OCI-LY3 (cell line): ENCODE measurements at regions not wholly inside any gene's neighbourhood (a gene's known extent, or its start where the extent isn't known, plus 50 kb on each side); places are given as distances from the start of the nearest gene placed in this dataset.

Experiments used
- H2AFZ ChIP-seq: fragments of 200-600, 300-600 bp; shearing (Covaris generic); 2 replicates; pipeline ENCODE4 v1.6.0; 2014; ENCODE audit warnings: antibody characterized with exemption, low read depth, low read length
- H3K27ac ChIP-seq: fragments of 200-600, 300-600 bp; sonication (generic); 2 replicates; pipeline ENCODE4 v1.5.1; 2014; ENCODE audit warnings: mild to moderate bottlenecking, low read length, moderate library complexity, mixed read lengths
- H3K27me3 ChIP-seq: fragments of 200-600, 300-600 bp; sonication (generic); 2 replicates; pipeline ENCODE4 v1.6.1; 2014; ENCODE audit warnings: low read depth, low read length, mixed read lengths
- H3K36me3 ChIP-seq: fragments of 200-600, 300-600 bp; sonication (generic); replicated peaks from 2 replicates; pipeline ENCODE3; 2014; ENCODE audit warnings: low read depth, low read length, mixed read lengths
- H3K4me1 ChIP-seq: fragments of 300-600, 200-600 bp; sonication (generic); 2 replicates; pipeline ENCODE4 v1.6.1; 2014; ENCODE audit warnings: low read length, mixed read lengths
- H3K4me2 ChIP-seq: fragments of 200-600, 300-600 bp; sonication (generic); 2 replicates; pipeline ENCODE4 v1.6.1; 2014; ENCODE audit warnings: low read length, mixed read lengths
- H3K4me3 ChIP-seq: fragments of 300-600, 200-600 bp; sonication (generic); 2 replicates; pipeline ENCODE4 v1.5.1; 2014; ENCODE audit warnings: antibody characterized with exemption, mild to moderate bottlenecking, low read length, moderate library complexity
- H3K79me2 ChIP-seq: fragments of 300-600, 200-600 bp; shearing (Covaris generic); 2 replicates; pipeline ENCODE4 v1.6.1; 2014; ENCODE audit warnings: mild to moderate bottlenecking, low read length, mixed read lengths
- H3K9ac ChIP-seq: fragments of 300-600, 200-600 bp; shearing (Covaris generic); 2 replicates; pipeline ENCODE4 v1.6.0; 2014; ENCODE audit warnings: mild to moderate bottlenecking, low read length, moderate library complexity
- H3K9me3 ChIP-seq: fragments of 200-600, 300-600 bp; shearing (Covaris generic); 2 replicates; pipeline ENCODE4 v1.6.1; 2014; ENCODE audit warnings: low read length, mixed read lengths; ENCODE audit not compliant: insufficient read depth
- H4K20me1 ChIP-seq: fragments of 200-600, 300-600 bp; sonication (generic); 2 replicates; pipeline ENCODE4 v1.6.1; 2016; ENCODE audit warnings: low read length, mixed read lengths; ENCODE audit not compliant: insufficient read depth
- EZH2phosphoT487 ChIP-seq: fragments of 200-600 bp; shearing (Covaris generic); IDR thresholded peaks from 2 replicates; pipeline ENCODE4 v1.6.1; 2018; ENCODE audit warnings: antibody characterized with exemption, mixed run types, low read depth
- TF ChIP-seq, protein P1 (sequence below): fragments of 200-600, 300-600 bp; sonication (generic); IDR thresholded peaks from 2 replicates; pipeline ENCODE4 v1.5.1; 2014; ENCODE audit warnings: antibody characterized with exemption, low read length, low read depth

DNA sequence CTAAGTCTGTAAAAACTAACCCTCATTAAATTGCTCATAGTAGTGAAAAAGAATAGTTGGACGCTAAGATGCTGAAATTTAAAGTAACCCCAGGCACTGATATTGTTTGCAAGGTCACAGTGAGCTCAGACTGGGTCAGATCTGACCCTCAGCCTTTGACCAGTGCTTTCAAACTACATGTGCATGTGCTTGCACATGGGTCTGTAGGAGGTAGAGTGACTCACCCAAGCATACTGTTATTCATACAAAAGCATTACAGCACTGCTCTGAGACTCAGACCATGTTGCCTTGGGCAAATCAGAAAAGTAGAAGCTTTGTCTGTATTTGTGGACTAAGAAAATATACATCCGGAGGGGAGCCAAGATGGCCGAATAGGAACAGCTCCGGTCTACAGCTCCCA lies 326.4 kb upstream of the MARCKS start:
- Histone ChIP-seq H3K9me3 (no peaks in the 10 kb centered on the region), H3K4me1 (no peaks in the 10 kb centered on the region), H2AFZ (no peak overlapping the region), H3K9ac (no peak overlapping the region), H3K36me3 (no peaks in the 10 kb centered on the region), H4K20me1 (no peaks in the 10 kb centered on the region), H3K27ac (no peak overlapping the region), H3K79me2 (no peaks in the 10 kb centered on the region), H3K27me3 (no peaks in the 10 kb centered on the region), H3K4me2 (no peak overlapping the region), H3K4me3 (no peak overlapping the region)
- no peak for TF ChIP-seq EZH2phosphoT487
- TF ChIP-seq, protein P1, sequence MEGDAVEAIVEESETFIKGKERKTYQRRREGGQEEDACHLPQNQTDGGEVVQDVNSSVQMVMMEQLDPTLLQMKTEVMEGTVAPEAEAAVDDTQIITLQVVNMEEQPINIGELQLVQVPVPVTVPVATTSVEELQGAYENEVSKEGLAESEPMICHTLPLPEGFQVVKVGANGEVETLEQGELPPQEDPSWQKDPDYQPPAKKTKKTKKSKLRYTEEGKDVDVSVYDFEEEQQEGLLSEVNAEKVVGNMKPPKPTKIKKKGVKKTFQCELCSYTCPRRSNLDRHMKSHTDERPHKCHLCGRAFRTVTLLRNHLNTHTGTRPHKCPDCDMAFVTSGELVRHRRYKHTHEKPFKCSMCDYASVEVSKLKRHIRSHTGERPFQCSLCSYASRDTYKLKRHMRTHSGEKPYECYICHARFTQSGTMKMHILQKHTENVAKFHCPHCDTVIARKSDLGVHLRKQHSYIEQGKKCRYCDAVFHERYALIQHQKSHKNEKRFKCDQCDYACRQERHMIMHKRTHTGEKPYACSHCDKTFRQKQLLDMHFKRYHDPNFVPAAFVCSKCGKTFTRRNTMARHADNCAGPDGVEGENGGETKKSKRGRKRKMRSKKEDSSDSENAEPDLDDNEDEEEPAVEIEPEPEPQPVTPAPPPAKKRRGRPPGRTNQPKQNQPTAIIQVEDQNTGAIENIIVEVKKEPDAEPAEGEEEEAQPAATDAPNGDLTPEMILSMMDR = no peak

DNA sequence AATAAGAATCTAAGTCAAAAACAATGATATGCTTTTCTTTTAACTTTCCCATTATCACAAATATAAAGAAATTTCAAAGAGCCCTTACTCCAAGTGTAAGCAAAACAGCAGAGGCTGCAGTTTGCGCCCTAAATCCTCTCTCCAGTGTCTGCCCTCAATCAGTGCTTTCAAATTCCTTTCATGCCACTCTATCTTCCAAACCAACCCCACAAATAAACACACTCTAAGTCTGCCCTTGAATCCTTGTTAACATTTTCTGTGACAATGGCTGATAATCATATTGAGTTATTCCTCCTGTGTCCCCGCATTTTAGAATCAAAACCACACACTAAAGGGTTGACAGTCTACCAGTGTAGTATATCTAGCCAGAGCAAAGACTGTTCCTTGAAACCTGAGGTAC lies 317.9 kb upstream of the MARCKS start:
- no peaks in the 10 kb centered on the region for H3K27me3 ChIP-seq
- H3K9me3 ChIP-seq = no peaks in the 10 kb centered on the region
- no peaks in the 10 kb centered on the region for H3K79me2 ChIP-seq
- H3K27ac ChIP-seq = no peak overlapping the region
- H3K4me1 ChIP-seq = no peaks in the 10 kb centered on the region
- H3K36me3 ChIP-seq = no peaks in the 10 kb centered on the region
- H3K4me2 ChIP-seq = no peak overlapping the region
- H3K4me3 ChIP-seq = no peak overlapping the region
- H4K20me1 ChIP-seq = no peaks in the 10 kb centered on the region
- TF ChIP-seq, protein P1 = no peak
- no peak for TF ChIP-seq EZH2phosphoT487
- H3K9ac ChIP-seq = no peak overlapping the region
- H2AFZ ChIP-seq = no peak overlapping the region

DNA sequence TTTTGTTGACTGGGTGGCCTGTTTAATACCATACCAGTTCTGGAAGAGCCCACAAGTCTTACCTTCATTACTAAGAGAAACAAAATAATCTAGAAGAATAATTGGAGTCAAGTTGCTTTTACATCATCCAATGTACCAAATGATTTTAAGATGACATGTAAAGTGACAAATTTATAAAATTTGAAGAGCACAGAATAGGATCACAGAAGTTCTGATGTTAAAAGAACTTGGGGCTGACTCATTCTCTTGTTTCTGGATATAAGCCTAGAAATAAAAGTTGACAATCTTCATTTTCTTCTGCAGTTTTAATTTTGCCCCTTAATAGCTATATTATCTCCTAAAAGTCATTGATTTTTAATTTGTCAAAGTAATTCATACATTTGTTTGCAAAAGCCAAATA lies 317.5 kb upstream of the MARCKS start:
- Histone ChIP-seq H3K79me2 (no peaks in the 10 kb centered on the region), H3K9me3 (no peaks in the 10 kb centered on the region), H3K36me3 (no peaks in the 10 kb centered on the region), H3K4me1 (no peaks in the 10 kb centered on the region), H3K9ac (no peak overlapping the region), H3K4me2 (no peak overlapping the region), H4K20me1 (no peaks in the 10 kb centered on the region), H3K27me3 (no peaks in the 10 kb centered on the region), H2AFZ (no peak overlapping the region), H3K27ac (no peak overlapping the region), H3K4me3 (no peak overlapping the region)
- TF ChIP-seq EZH2phosphoT487 = no peak
- TF ChIP-seq, protein P1 = no peak

DNA sequence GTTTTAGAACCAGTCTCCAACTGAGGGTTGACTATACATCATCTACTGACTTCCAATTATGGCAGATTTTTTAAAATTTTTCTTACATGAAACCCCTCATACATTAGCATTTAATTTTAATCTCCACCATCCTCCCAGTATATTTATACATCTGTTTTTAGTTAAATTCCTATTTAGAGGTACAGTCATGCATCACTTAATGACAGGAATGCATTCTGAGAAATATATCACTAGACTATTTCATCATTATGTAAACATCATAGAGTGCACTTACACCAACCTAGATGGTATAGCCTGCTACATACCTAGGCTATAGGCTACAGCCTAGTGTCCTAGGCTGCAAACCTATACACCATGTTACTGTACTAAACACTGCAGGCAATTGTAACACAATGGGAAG lies 316.7 kb upstream of the MARCKS start:
- H3K79me2 ChIP-seq = no peaks in the 10 kb centered on the region
- no peak overlapping the region for H3K27ac ChIP-seq
- no peaks in the 10 kb centered on the region for H3K9me3 ChIP-seq
- no peak overlapping the region for H2AFZ ChIP-seq
- H3K36me3 ChIP-seq = no peaks in the 10 kb centered on the region
- H3K4me1 ChIP-seq = no peaks in the 10 kb centered on the region
- H3K27me3 ChIP-seq = no peaks in the 10 kb centered on the region
- H3K4me2 ChIP-seq = no peak overlapping the region
- no peak overlapping the region for H3K4me3 ChIP-seq
- no peaks in the 10 kb centered on the region for H4K20me1 ChIP-seq
- TF ChIP-seq, protein P1 = no peak
- TF ChIP-seq EZH2phosphoT487 = no peak
- no peak overlapping the region for H3K9ac ChIP-seq
